Fibroblast of skin of left biceps (primary cell): ENCODE measurements at regions not wholly inside any gene's neighbourhood (a gene's known extent, or its start where the extent isn't known, plus 50 kb on each side); places are given as distances from the start of the nearest gene placed in this dataset.
"Not testable (repeated sequence)": the region's sequence is repeated elsewhere in the genome, so short reads cannot be mapped to it uniquely, and the experiment has no call there.

ENCODE experiments used
- DNase-seq, 2 experiments: peaks; one replicate each; pipeline ENCODE4 v3.0.0-alpha.2; 2013; ENCODE audit warnings: low read depth in 2 of 2

DNA sequence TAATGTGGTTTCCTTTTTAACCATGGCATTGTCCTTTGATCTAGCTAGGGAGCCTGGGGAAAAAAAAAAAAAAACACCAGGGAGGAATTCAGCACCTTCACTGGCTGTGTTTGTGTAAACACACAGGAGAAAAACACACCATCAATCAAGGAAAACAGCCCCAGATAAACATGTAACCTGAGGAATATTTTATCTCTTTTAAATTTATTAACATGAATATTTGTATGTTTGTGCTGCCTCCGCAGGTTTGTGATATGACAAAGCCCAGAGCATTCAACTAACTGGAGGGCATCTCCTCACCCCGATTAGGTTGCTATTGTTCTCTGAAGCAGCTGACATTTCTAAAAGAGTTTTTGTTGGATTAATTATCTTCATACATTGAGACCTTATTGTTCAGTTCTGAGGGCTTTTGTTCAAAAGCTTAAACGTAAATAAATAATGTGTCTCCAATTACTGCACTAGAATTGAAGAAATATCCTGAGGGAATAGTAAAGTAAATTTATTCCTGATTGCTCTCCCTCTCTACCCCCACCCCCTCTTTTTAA is 89.4 kb upstream of the SEMA3E start:
- DNase-seq, result no peak

- DNase-seq, result no peak
Measured at GRCh38 chr7:83732305-83732704, 83.4 kb upstream of the SEMA3E start.

DNA sequence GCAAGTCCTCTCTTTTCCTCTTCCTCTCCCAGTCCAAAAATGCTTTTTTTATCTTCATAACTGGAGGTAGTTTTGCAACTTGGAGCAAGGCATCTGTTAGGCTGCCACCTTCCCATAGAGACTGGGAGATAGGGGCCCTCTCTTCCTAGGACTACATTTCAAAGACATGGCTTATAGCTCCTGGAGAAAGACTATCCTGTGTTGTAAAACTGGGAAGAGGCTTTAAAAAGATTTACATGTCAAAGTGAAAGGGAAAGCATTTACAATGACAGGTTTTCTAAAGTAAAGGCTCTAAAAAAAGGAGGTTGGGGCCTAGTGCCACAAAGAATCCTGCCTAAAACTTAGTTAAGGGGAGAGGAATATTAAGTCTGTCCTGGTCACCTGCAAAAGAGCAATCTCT is 82.2 kb upstream of the SEMA3E start:
- DNase-seq, result no peak

- DNase-seq, result not testable (repeated sequence)
Measured at GRCh38 chr7:83716923-83717322, 68.0 kb upstream of the SEMA3E start.

- DNase-seq, result no peak
Measured at GRCh38 chr7:83708531-83708930, 59.6 kb upstream of the SEMA3E start.

DNA sequence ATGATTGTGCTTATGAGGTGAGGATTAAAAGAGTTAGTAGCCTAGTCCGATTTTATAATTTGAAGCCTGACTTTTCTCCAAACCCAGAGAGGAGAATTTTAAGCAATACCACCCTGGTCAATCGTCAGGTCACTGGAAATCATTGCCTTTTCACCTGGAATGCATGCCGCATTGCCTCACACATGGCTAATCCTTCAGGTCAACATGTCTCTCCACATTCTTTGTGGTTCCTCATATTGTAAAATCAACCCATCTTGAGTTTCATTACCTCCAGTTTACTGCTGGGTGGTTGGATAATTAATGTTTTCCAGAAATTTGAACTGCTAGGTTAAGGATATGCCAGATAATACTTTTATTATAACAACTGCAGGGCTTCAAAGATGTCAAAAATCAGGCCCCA is 55.6 kb upstream of the SEMA3E start:
- DNase-seq, result no peak

- no peak for DNase-seq
Measured at GRCh38 chr7:83702446-83702845, 53.5 kb upstream of the SEMA3E start.

DNA sequence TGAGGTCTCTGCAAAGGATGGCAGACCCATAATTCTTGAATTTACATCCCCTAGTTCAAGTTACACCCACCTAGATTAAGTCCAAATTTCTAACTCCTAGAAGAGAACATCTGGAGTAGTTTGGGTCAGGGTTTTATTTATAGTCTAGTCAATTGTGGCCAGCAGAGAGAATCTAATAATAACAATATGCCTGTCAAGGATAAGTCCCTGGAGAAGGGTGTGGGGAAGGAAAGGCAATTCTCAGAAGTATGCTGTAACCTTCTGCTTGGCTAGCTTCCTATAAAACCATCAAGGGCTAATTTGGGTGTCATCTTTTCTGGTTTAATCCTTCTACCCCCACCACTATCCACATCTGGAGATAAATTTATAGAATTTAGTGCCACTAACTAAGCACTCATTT is 52.8 kb upstream of the SEMA3E start:
- no peak for DNase-seq
